Endothelial cell of umbilical vein (primary cell): ENCODE measurements at regions not wholly inside any gene's neighbourhood (a gene's known extent, or its start where the extent isn't known, plus 50 kb on each side); places are given as distances from the start of the nearest gene placed in this dataset.

Experiments
- BruUV-seq: library from RNA; stranded (reverse); fragments of 400-500 nt; replicated peaks from 2 replicates; lab custom pipeline; 2021; lab: Mats Ljungman, UMichigan
- CTCF ChIA-PET: fragments of 300-600, 350-600 bp; sonication (Branson Sonifier 250); formaldehyde crosslinking; loops from one replicate; lab custom pipeline; 2021; ENCODE audit warnings: antibody characterized with exemption, inconsistent platforms; lab: Charles Lee
- POLR2A ChIA-PET: fragments of 300-600, 350-600 bp; sonication (Branson Sonifier 250); formaldehyde crosslinking; loops from one replicate; lab custom pipeline; 2021; ENCODE audit warnings: antibody characterized with exemption, inconsistent platforms; lab: Charles Lee
- DNase-seq: peaks from one replicate; pipeline ENCODE4 v3.0.0-alpha.2; 2011; ENCODE audit warnings: low read depth, low spot score
- FAIRE-seq: peaks from 2 replicates; lab custom pipeline; 2011; peaks lifted over from hg19 to GRCh38; lab: Jason Lieb, UNC
- H2AFZ ChIP-seq: 2 replicates; pipeline ENCODE4 v1.6.0; 2012; ENCODE audit warnings: low read depth, low read length, control low read depth, inconsistent platforms
- H3K27ac ChIP-seq: 2 replicates; pipeline ENCODE4 v1.5.1; 2011; ENCODE audit warnings: low read depth, mild to moderate bottlenecking, control low read depth, low read length, moderate library complexity; ENCODE audit not compliant: insufficient read depth
- H3K27me3 ChIP-seq, 2 experiments: 2 replicates each; pipeline versions ENCODE4 v1.6.0 to v1.6.1; 2011; ENCODE audit warnings: low read length in 2 of 2, mixed read lengths in 1 of 2; ENCODE audit not compliant: control insufficient read depth in 2 of 2, insufficient read depth in 2 of 2
- H3K36me3 ChIP-seq, 2 experiments: 2 replicates in 1 of 2; 3 replicates in 1 of 2; pipeline ENCODE4 v1.5.1; 2011; ENCODE audit warnings: low read length in 2 of 2, mild to moderate bottlenecking in 1 of 2, moderate library complexity in 1 of 2; ENCODE audit not compliant: control insufficient read depth in 2 of 2, insufficient read depth in 2 of 2; ENCODE audit errors: extremely low read depth in 1 of 2
- H3K4me1 ChIP-seq: 3 replicates; pipeline ENCODE4 v1.5.1; 2011; ENCODE audit warnings: mild to moderate bottlenecking, low read length; ENCODE audit not compliant: control insufficient read depth, insufficient read depth; ENCODE audit errors: extremely low read depth
- H3K4me2 ChIP-seq: 2 replicates; pipeline ENCODE4 v1.6.1; 2011; ENCODE audit warnings: low read length, control low read depth, mixed read lengths; ENCODE audit not compliant: insufficient read depth
- H3K4me3 ChIP-seq, 3 experiments: fragments of 200-600 bp in 1 of 3; sonication (generic), shearing (Covaris generic) in 1 of 3; replicated peaks in 1 of 3; 2 replicates each; pipeline ENCODE4 v1.5.1; 2011 to 2016; ENCODE audit warnings: control low read depth in 3 of 3, low read length in 3 of 3, mild to moderate bottlenecking in 2 of 3, inconsistent platforms in 1 of 3, low read depth in 1 of 3, moderate library complexity in 1 of 3; ENCODE audit not compliant: insufficient read depth in 1 of 3
- H3K79me2 ChIP-seq: 2 replicates; pipeline ENCODE4 v1.6.0; 2012; ENCODE audit warnings: low read length, inconsistent platforms; ENCODE audit not compliant: control insufficient read depth, insufficient read depth
- H3K9ac ChIP-seq: replicated peaks from 2 replicates; pipeline ENCODE3; 2011; ENCODE audit warnings: low read length, control low read depth; ENCODE audit not compliant: insufficient read depth; ENCODE audit errors: extremely low read depth
- H3K9me1 ChIP-seq: replicated peaks from 3 replicates; pipeline ENCODE4 v1.6.0; 2011; ENCODE audit warnings: mild to moderate bottlenecking, low read length; ENCODE audit not compliant: control insufficient read depth, insufficient read depth; ENCODE audit errors: extremely low read depth
- H3K9me3 ChIP-seq: replicated peaks from 2 replicates; pipeline ENCODE4 v1.5.1; 2012; ENCODE audit warnings: low read length, inconsistent platforms; ENCODE audit not compliant: control insufficient read depth, insufficient read depth
- H4K20me1 ChIP-seq: replicated peaks from 2 replicates; pipeline ENCODE3; 2011; ENCODE audit warnings: mild to moderate bottlenecking, low read length; ENCODE audit not compliant: control insufficient read depth, insufficient read depth; ENCODE audit errors: extremely low read depth
- EZH2 ChIP-seq: IDR thresholded peaks from 2 replicates; pipeline ENCODE4 v1.6.1; 2012; ENCODE audit warnings: borderline replicate concordance, low read depth, mild to moderate bottlenecking, moderate library complexity, low read length, inconsistent platforms; ENCODE audit not compliant: severe bottlenecking
- FOS ChIP-seq: IDR thresholded peaks from 2 replicates; pipeline ENCODE4 v1.6.1; 2011; ENCODE audit warnings: mild to moderate bottlenecking, low read length, moderate library complexity, borderline replicate concordance; ENCODE audit not compliant: insufficient read depth
- GATA2 ChIP-seq: IDR thresholded peaks from 2 replicates; pipeline ENCODE4 v1.7.0; 2011; ENCODE audit warnings: low read depth, mild to moderate bottlenecking, moderate library complexity, mixed read lengths, low read length; ENCODE audit not compliant: insufficient read length, insufficient read depth
- MYC ChIP-seq: IDR thresholded peaks from one replicate; pipeline ENCODE4 v1.6.1; 2011; ENCODE audit warnings: mild to moderate bottlenecking, low read depth, low read length
- POLR2A ChIP-seq: IDR thresholded peaks from 2 replicates; pipeline ENCODE4 v1.6.1; 2012; ENCODE audit warnings: low read depth, mild to moderate bottlenecking, control low read depth, low read length
- POLR2AphosphoS5 ChIP-seq: IDR thresholded peaks from 2 replicates; pipeline ENCODE4 v1.6.1; 2012; ENCODE audit warnings: low read depth, mild to moderate bottlenecking, control low read depth, low read length, moderate library complexity; ENCODE audit not compliant: insufficient read depth
- dilution Hi-C: fragments of 300-500 bp; cut with MboI; formaldehyde crosslinking; loops from one replicate; pipeline ENCODE4 v1.15.0; 2019; ENCODE audit warnings: low sequenced_read_pairs; ENCODE audit not compliant: extremely low pct_ligation_motif_present
- intact Hi-C: fragments of 100-400 bp; cut with micrococcal nuclease; formaldehyde crosslinking; loops from one replicate; pipeline ENCODE4 v1.10.0; 2022
- TF ChIP-seq, protein P1 (sequence below): IDR thresholded peaks from 2 replicates; pipeline ENCODE4 v1.6.1; 2011; ENCODE audit not compliant: insufficient read depth, insufficient read length
- TF ChIP-seq, protein P2 (sequence below), 2 donors: IDR thresholded peaks; 1 replicate in 1 of 2; 2 replicates in 1 of 2; pipeline ENCODE4 v1.5.1; 2011; ENCODE audit warnings: low read length in 2 of 2, mild to moderate bottlenecking in 2 of 2, moderate library complexity in 2 of 2, control low read depth in 1 of 2, inconsistent platforms in 1 of 2, low read depth in 1 of 2; ENCODE audit not compliant: insufficient read depth in 1 of 2; ENCODE audit errors: extremely low read depth in 1 of 2

DNA sequence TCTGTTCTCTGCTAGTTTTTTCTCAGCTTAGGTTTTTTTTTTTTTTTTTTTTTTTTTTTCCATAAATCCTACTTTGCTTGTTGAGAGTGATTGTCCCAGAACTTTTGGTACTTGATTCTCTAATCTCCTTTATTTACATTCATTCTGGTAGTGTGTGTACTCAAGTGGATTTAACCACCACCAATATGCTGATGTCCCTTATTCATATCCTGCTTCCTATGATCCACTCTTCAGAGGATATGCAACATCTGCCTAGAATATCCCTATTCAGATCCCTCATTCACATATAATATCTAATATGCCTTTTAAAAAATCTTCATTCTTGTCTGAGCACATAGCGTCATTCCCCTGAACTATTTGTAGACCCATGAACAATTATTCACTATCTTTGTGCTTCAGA, 342.9 kb downstream of the VGLL3 start:
- CTCF ChIA-PET: interaction anchor here (0.6 kb wide), 1 partner anchor 113 kb away, joined by 4 read pairs; no protein-coding TSS in a partner anchor
- DNase-seq (no peak), FAIRE-seq (no peak)
- Histone ChIP-seq H3K4me3 (no peak overlapping the region), H3K4me1 (no peaks in the 10 kb centered on the region), H3K36me3 (no peaks in the 10 kb centered on the region), H3K4me2 (no peak overlapping the region), H3K27ac (no peak overlapping the region), H2AFZ (no peak overlapping the region), H3K27me3 (no peaks in the 10 kb centered on the region), H3K9ac (no peak overlapping the region), H4K20me1 (no peaks in the 10 kb centered on the region), H3K9me1 (no peaks in the 10 kb centered on the region), H3K9me3 (peaks cover 4% of the 10 kb centered on the region), H3K79me2 (no peaks in the 10 kb centered on the region)
- intact Hi-C loops: no loop called here
- dilution Hi-C loops: no loop called here
- no TSS peak for BruUV-seq
- POLR2A ChIA-PET: no interaction called here
- TF ChIP-seq GATA2: no peak
- no peak for TF ChIP-seq EZH2
- TF ChIP-seq, protein P1, sequence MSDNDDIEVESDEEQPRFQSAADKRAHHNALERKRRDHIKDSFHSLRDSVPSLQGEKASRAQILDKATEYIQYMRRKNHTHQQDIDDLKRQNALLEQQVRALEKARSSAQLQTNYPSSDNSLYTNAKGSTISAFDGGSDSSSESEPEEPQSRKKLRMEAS: no peak
- no peak for TF ChIP-seq FOS
- TF ChIP-seq POLR2A: no peak
- TF ChIP-seq POLR2AphosphoS5: no peak
- TF ChIP-seq, protein P2, sequence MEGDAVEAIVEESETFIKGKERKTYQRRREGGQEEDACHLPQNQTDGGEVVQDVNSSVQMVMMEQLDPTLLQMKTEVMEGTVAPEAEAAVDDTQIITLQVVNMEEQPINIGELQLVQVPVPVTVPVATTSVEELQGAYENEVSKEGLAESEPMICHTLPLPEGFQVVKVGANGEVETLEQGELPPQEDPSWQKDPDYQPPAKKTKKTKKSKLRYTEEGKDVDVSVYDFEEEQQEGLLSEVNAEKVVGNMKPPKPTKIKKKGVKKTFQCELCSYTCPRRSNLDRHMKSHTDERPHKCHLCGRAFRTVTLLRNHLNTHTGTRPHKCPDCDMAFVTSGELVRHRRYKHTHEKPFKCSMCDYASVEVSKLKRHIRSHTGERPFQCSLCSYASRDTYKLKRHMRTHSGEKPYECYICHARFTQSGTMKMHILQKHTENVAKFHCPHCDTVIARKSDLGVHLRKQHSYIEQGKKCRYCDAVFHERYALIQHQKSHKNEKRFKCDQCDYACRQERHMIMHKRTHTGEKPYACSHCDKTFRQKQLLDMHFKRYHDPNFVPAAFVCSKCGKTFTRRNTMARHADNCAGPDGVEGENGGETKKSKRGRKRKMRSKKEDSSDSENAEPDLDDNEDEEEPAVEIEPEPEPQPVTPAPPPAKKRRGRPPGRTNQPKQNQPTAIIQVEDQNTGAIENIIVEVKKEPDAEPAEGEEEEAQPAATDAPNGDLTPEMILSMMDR (IDR thresholded peaks at IDR 0.05; ENCODE audit: extremely low read depth in 1 of 2, insufficient read depth in 1 of 2, low read depth in 1 of 2, low read length in 2 of 2): no peak
- TF ChIP-seq MYC: no peak
